IPS-NIHi7 (cell line): ENCODE measurements at regions not wholly inside any gene's neighbourhood (a gene's known extent, or its start where the extent isn't known, plus 50 kb on each side); places are given as distances from the start of the nearest gene placed in this dataset.

Source experiments
- DNase-seq: peaks from one replicate; pipeline ENCODE4 v3.0.0; 2012; ENCODE audit warnings: mixed read lengths; ENCODE audit errors: extremely low spot score

GRCh38 chr2:14565666-14566065 is 66.9 kb upstream of the LRATD1 start:
- no peak for DNase-seq

- DNase-seq: no peak
Measured at GRCh38 chr2:14567561-14567960, 65.0 kb upstream of the LRATD1 start.

- no peak for DNase-seq
Measured at GRCh38 chr2:14569294-14569693, 63.2 kb upstream of the LRATD1 start.

GRCh38 chr2:14572633-14573032 is 59.9 kb upstream of the LRATD1 start:
- DNase-seq: no peak

GRCh38 chr2:14577843-14578242 is 54.7 kb upstream of the LRATD1 start:
- DNase-seq: no peak
